IPS-15b (cell line): ENCODE measurements at regions not wholly inside any gene's neighbourhood (a gene's known extent, or its start where the extent isn't known, plus 50 kb on each side); places are given as distances from the start of the nearest gene placed in this dataset.

Experiments used
- H3K27me3 ChIP-seq: one replicate; pipeline ENCODE4 v1.6.1; 2013; ENCODE audit warnings: low read length; ENCODE audit not compliant: control insufficient read depth, insufficient read depth
- H3K36me3 ChIP-seq: one replicate; pipeline ENCODE4 v1.6.1; 2013; ENCODE audit warnings: low read length; ENCODE audit not compliant: control insufficient read depth, insufficient read depth
- H3K4me1 ChIP-seq: one replicate; pipeline ENCODE4 v1.6.1; 2013; ENCODE audit warnings: mild to moderate bottlenecking, low read length; ENCODE audit not compliant: control insufficient read depth, insufficient read depth
- H3K4me3 ChIP-seq: one replicate; pipeline ENCODE4 v1.5.1; 2013; ENCODE audit warnings: low read depth, low read length
- H3K9ac ChIP-seq: one replicate; pipeline ENCODE4 v1.6.1; 2013; ENCODE audit warnings: low read depth, mild to moderate bottlenecking, low read length
- H3K9me3 ChIP-seq: one replicate; pipeline ENCODE4 v1.6.1; 2013; ENCODE audit warnings: mild to moderate bottlenecking, low read length; ENCODE audit not compliant: control insufficient read depth, insufficient read depth

DNA sequence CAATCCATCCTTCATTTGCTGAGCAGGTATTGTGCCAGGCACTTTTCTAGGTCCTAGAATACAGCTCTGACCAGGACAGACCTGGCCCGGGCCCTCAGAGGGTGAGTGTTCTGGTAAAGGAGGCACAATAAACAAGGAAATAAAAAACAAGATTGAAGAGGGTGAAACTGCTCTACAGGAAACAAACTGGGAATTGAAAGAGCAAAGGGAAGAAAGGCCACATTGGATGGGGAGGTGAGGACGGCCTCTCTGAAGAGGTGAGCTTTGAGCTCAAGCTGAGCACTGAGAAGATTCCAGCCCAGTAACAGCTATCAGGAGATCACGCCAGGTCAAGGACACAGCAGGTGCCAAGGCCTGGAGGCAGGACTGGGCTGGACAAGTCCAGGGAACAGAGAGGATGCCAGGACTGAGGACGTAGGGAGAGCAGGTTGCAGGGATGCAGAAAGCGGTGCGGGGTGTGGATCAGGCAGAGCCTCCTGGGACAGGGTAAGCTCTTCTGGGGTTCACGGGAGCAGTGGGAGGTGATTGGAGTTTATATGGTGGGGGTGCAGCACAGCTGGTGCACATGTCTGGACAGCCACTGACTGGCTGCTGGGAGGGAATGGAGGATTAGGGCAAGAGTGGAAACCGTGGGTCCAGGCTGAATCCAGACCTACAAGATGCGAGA is 433.3 kb downstream of the PREX1 start:
- no peak overlapping the region for H3K9ac ChIP-seq
- no peaks in the 10 kb centered on the region for H3K36me3 ChIP-seq
- H3K9me3 ChIP-seq = no peaks in the 10 kb centered on the region
- H3K4me1 ChIP-seq = no peaks in the 10 kb centered on the region
- H3K27me3 ChIP-seq = no peaks in the 10 kb centered on the region
- no peak overlapping the region for H3K4me3 ChIP-seq

DNA sequence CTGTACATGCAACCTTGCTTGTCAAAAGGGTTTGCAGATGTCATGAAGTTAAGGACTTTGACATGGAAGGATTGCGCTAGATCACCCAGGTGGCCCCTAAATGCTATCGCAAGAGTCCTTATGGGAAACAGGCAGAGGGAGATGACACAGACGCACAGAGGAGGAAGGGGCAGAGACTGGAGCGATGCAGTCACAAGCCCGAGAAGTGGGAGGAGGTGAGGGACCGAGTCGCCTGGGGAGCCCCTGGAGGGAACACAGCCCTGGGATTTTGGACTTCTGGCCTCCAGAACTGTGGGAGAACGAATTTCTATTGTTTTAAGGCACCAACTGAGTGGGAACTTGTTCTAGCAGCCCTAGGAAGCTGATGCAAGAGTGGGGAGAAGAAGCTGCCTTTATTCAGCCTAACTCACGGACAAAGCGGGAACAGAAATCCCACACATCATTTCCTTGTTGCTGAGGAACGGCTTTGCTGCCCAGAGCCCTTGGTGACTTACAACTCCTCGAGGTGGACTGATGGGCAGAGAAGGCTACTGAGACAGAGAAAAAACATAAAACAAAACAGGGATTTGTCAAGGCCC is 434.0 kb downstream of the PREX1 start:
- Histone ChIP-seq H3K4me1 (no peaks in the 10 kb centered on the region), H3K9ac (no peak overlapping the region), H3K4me3 (no peak overlapping the region), H3K36me3 (no peaks in the 10 kb centered on the region), H3K9me3 (no peaks in the 10 kb centered on the region), H3K27me3 (no peaks in the 10 kb centered on the region)

DNA sequence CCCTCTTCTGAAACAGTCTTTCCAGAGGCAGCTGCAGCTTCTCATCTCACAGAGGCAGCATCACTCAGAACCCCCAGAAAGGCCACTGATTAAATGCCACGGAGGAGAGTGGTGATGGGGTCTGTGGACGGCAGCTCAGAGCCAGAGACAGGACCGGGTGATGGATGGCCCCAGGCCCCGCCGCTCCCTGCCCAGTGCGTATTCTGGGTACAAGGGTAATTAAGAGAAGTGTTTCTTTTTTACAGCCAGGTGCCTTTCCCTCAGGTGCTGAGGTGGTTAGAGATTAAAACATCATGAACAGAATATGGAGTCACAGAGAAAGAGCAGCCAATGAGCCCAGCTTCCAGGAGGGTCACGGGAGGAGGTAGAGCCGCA is 434.5 kb downstream of the PREX1 start:
- Histone ChIP-seq H3K4me1 (no peaks in the 10 kb centered on the region), H3K9me3 (no peaks in the 10 kb centered on the region), H3K36me3 (no peaks in the 10 kb centered on the region), H3K9ac (no peak overlapping the region), H3K27me3 (no peaks in the 10 kb centered on the region), H3K4me3 (no peak overlapping the region)

DNA sequence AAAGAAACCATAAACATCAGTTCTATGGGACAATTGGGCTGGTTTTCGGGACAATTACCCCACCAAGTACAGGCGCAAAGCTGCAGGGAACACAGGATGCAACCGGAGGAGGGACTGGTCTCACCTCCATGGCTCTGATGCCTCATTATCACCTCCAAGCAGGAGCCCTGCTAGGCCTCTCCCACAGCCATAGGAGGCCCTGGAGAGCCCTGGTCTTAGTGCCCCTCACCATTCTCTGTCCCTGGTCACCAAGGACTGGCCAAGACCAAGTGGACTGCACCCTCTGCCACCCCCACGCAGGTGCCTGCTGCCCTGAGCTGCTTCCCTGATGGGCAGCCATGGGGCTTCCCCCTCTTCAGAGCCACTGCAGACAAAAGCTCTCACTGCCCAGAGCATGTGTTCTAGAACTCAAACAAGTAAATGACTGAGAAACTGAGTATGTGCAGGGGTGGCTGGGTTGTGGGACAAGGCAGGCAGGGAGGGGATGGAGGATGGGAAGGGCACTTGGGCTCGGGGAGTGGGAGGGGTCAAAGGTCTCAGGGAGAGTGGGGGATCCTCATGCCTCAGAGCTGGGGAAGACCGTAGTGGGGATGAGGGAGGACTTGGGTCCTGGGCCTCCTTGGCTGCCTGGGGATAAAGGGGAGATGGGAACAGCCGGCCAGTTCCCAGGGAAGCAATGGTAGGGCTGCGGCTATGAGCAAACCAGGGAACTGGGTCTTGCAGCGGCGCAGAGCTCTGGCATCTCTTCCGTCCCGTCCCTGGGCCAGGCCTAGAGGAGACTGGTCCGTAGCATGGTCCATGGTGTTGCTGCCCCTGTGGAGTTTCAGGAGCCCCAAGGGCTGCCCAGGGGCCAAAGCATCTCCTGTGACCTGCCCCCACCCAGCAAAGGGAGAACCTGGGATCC is 435.1 kb downstream of the PREX1 start:
- no peaks in the 10 kb centered on the region for H3K27me3 ChIP-seq
- H3K4me1 ChIP-seq = no peaks in the 10 kb centered on the region
- no peaks in the 10 kb centered on the region for H3K9me3 ChIP-seq
- no peak overlapping the region for H3K4me3 ChIP-seq
- H3K9ac ChIP-seq = no peak overlapping the region
- H3K36me3 ChIP-seq = no peaks in the 10 kb centered on the region

DNA sequence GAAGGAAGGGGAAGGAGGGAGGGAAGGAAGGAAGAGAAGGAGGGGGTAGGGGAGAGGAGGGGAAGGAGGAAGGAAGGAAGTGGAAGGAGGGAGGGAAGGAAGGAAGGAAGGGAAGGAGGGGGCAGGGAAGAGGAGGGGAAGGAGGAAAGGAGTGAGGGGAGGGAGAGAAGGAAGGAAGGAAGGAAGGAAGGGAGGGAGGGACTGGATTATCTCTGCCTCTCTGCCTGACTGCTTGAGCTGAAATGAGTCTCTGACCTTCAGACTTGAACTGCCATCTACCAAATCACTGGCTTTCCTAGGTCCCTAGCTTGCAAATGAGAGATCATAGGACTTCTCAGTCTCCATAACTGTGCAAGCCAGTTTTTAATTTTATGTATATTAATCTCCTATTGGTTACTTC is 436.8 kb downstream of the PREX1 start:
- H3K4me1 ChIP-seq = no peaks in the 10 kb centered on the region
- H3K9me3 ChIP-seq = no peaks in the 10 kb centered on the region
- no peak overlapping the region for H3K9ac ChIP-seq
- H3K36me3 ChIP-seq = no peaks in the 10 kb centered on the region
- no peaks in the 10 kb centered on the region for H3K27me3 ChIP-seq
- H3K4me3 ChIP-seq = no peak overlapping the region

DNA sequence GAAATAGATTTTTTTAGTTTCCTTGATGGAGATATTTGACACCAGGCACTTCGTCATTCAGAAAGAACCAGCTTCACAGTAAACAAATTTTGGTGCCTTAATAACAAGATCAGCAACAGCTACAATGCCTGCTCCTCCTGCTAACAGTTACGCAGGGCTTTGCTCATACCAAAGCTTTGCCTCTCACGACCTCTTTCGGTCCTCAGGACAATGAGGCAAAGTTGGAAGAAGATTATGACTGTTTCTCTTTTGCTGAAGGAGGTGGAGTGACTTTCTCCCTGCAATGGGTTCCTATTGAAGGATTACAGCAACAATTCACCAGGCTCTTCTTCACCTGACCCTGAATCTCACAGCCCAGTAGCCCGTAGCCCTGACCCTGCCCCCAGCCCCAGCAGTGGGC is 440.1 kb downstream of the PREX1 start:
- H3K9me3 ChIP-seq = no peaks in the 10 kb centered on the region
- H3K9ac ChIP-seq = peak overlapping the region; percentile 54
- peaks cover 5% of the 10 kb centered on the region for H3K4me1 ChIP-seq
- H3K4me3 ChIP-seq = no peak overlapping the region
- no peaks in the 10 kb centered on the region for H3K27me3 ChIP-seq
- no peaks in the 10 kb centered on the region for H3K36me3 ChIP-seq

DNA sequence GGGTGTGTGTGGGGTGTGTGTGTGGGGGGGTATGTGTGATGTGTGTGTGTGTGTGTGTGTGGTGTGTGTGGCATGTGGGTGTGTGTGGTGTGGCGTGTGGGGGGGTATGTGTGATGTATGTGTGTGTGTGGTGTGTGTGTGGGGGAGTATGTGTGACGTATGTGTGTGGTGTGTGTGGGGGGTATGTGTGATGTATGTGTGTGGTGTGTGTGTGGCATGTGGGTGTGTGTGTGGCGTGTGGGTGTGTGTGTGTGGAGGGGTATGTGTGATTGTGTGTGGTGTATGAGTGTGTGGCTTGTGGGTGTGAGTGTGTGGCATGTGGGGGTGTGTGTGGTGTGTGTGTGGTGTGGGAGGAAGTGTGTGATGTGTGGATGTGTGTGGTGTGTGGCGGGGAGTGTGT is 442.3 kb downstream of the PREX1 start:
- H3K4me3 ChIP-seq = no peak overlapping the region
- no peaks in the 10 kb centered on the region for H3K27me3 ChIP-seq
- peaks cover 9% of the 10 kb centered on the region for H3K4me1 ChIP-seq
- H3K9me3 ChIP-seq = no peaks in the 10 kb centered on the region
- H3K36me3 ChIP-seq = no peaks in the 10 kb centered on the region
- no peak overlapping the region for H3K9ac ChIP-seq

DNA sequence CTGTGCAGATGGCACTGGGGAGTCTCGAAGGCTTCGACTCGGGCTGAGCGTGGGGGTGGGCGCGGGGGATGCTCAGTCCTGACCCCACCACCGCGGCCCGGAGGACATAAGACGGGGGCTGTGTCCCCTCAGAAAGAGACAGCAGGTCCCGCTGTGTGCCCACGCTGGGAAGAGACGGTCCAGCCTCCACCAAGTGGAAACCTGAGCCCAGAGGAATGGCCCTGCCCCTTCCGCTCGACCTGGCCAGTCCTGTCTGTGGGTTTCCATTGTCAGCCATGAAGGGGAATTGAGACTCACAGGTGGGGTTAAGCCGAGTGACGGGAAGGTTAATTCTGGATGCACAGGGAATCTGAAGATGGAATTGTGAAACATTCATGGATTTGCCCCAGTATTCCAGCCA is 442.7 kb downstream of the PREX1 start:
- H3K4me1 ChIP-seq = peaks cover 9% of the 10 kb centered on the region

DNA sequence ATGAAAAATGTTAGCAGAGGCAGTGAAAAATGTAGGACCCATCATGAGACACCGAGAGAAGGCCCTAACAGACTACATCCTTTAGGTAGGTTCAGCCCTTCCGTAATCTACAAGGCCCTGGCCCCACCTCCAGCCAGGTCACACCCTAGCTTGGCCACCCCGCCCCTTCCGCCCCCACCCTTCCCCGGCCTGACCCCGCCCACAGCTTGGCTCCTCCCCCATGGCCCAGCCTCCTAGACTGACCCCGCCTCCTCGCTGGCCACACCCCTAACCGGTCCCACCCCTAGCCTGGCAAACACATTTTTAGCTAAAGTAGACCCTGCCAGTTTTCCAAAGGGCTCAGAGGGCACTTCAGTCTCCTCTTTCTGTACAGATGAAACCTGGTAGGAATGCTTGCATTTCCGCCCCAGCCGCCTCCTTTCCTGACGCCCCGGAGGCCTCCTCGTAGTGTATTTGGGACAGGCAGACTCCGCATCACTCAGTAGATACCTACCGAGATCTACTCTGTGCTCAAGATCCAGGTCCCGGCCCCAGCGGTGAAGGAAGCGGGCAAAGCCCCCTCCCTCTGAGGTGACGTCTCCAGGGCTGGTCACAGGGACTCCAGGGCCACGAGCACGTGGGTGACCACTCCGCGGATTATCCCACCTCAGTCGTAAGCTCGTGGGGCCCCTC is 443.5 kb downstream of the PREX1 start:
- no peaks in the 10 kb centered on the region for H3K36me3 ChIP-seq
- H3K9me3 ChIP-seq = no peaks in the 10 kb centered on the region
- H3K27me3 ChIP-seq = no peaks in the 10 kb centered on the region
- H3K9ac ChIP-seq = no peak overlapping the region
- H3K4me3 ChIP-seq = peak overlapping the region; percentile 11
- H3K4me1 ChIP-seq = peaks cover 9% of the 10 kb centered on the region

More for the DNA sequence above, 442.7 kb downstream of the PREX1 start:
- H3K36me3 ChIP-seq = no peaks in the 10 kb centered on the region
- no peaks in the 10 kb centered on the region for H3K9me3 ChIP-seq
- peak overlapping the region; percentile 11 for H3K4me3 ChIP-seq
- no peaks in the 10 kb centered on the region for H3K27me3 ChIP-seq
- no peak overlapping the region for H3K9ac ChIP-seq

DNA sequence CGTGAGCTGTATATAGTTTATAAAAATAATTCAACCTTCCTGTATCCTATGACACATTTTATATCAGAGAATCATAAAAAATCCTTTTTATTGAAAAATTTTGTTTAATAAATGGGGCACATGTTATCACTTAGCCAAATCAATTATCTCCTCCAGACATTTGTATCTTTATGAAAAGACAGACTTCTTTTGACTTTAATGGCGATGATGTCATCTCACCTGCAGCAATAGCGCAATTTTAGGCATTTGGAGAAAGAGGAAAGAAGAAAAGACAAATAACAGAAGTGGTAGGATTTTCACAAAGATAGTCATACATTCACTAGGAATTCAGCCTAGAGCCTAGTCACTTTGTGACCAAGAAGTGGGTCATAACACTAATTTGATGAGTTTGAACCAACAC is 444.5 kb downstream of the PREX1 start:
- Histone ChIP-seq H3K27me3 (no peaks in the 10 kb centered on the region), H3K9me3 (no peaks in the 10 kb centered on the region), H3K9ac (no peak overlapping the region), H3K4me1 (peaks cover 9% of the 10 kb centered on the region), H3K4me3 (no peak overlapping the region), H3K36me3 (no peaks in the 10 kb centered on the region)

DNA sequence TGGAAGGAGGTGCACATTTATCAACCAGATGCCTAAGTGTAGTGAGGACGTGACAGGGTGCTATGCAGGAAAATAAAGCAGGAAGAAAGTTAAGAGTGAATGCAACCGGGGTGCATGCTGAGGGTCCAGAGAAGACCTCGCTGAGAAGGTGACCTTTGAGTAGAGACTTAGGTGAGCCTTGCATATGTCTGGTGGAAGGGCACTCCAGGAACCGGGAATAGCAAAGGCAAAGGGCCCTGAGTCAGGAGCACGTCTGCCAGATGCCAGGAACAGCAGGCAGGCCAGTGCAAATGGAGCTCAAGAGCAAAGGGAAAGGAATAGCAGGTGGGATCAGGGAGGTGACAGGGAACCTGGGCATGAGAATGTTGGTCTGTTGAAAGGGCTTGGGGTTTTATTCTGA is 445.5 kb downstream of the PREX1 start:
- peaks cover 9% of the 10 kb centered on the region for H3K4me1 ChIP-seq

More for the DNA sequence above, 445.5 kb downstream of the PREX1 start:
- Histone ChIP-seq H3K9me3 (no peaks in the 10 kb centered on the region), H3K9ac (no peak overlapping the region), H3K27me3 (no peaks in the 10 kb centered on the region), H3K4me3 (no peak overlapping the region), H3K36me3 (no peaks in the 10 kb centered on the region)
